MM.1S (cell line): ENCODE measurements at regions not wholly inside any gene's neighbourhood (a gene's known extent, or its start where the extent isn't known, plus 50 kb on each side); places are given as distances from the start of the nearest gene placed in this dataset.

Source experiments
- CTCF ChIP-seq: fragments of 300-600 bp; sonication (generic); IDR thresholded peaks from 2 replicates; pipeline ENCODE4 v1.5.1; 2016; ENCODE audit warnings: antibody characterized with exemption, low read length, mixed read lengths
- EZH2 ChIP-seq: fragments of 300-600 bp; sonication (generic); optimal IDR thresholded peaks from 2 replicates; pipeline ENCODE3; 2017; ENCODE audit warnings: low read depth, mild to moderate bottlenecking, antibody characterized with exemption, low read length, mixed read lengths
- EZH2phosphoT487 ChIP-seq: fragments of 300-600 bp; sonication (generic); IDR thresholded peaks from 2 replicates; pipeline ENCODE4 v1.6.1; 2018; ENCODE audit warnings: antibody characterized with exemption, low read length

- TF ChIP-seq EZH2phosphoT487 (no peak), CTCF (no peak), EZH2 (no peak)
Measured at GRCh38 chr10:42976351-42977031, 100.4 kb upstream of the RET start.
